ENCODE measurements at regions not wholly inside any gene's neighbourhood (a gene's known extent, or its start where the extent isn't known, plus 50 kb on each side); places are given as distances from the start of the nearest gene placed in this dataset.

DNA sequence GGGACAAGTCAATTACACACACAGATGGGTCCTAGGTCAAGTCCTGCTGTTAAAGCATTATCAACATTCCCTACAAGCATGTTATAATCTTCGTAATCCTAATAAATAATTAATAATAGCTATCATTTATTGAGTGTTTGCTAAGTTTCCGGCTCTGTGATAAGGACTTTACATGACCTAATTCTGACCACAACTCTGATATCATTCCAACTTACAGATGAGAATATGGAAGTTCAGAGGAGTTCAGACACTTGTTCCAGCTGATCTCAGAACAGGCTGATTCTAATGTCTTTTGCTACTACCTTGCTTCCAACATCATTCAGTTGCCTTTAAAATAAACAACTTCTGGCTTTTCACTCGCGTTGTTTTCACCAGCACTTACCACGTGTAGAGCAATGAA, 770.1 kb upstream of the CXADR start:
- no peak for DNase-seq (ENCODE audit: low read depth)
- TF ChIP-seq CTCF (conservative IDR thresholded peaks at IDR 0.05; ENCODE audit: low read length) = no peak
- no peak overlapping the region for H3K4me3 ChIP-seq (ENCODE audit: low read length)

- H3K4me3 ChIP-seq (ENCODE audit: low read length) = no peak overlapping the region
- no peak for DNase-seq (ENCODE audit: low read depth)
- TF ChIP-seq CTCF (conservative IDR thresholded peaks at IDR 0.05; ENCODE audit: low read length) = no peak
Observed at GRCh38 chr21:16743317-16743716, 769.5 kb upstream of the CXADR start.

DNA sequence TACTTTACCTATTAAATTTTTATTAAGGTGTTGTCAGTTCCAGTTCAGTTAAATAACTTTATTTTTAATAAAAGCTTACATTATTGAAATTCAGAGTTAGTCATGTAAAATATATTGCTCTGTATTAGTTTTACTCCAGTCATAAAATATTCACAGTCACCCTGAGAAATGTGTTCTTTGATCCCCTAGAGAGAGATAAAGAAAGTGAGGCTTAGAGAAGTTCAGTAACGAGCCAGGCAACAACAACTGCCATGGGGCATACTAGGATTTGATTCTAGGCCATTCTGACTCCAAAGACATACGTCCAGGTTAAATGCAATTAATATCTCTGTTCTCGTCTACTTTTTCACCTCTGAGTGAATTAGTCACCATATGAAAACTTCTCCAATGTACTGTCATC, 761.9 kb upstream of the CXADR start:
- DNase-seq (ENCODE audit: low read depth) = no peak
- no peak overlapping the region for H3K4me3 ChIP-seq (ENCODE audit: low read length)
- no peak for TF ChIP-seq CTCF (conservative IDR thresholded peaks at IDR 0.05; ENCODE audit: low read length)

DNA sequence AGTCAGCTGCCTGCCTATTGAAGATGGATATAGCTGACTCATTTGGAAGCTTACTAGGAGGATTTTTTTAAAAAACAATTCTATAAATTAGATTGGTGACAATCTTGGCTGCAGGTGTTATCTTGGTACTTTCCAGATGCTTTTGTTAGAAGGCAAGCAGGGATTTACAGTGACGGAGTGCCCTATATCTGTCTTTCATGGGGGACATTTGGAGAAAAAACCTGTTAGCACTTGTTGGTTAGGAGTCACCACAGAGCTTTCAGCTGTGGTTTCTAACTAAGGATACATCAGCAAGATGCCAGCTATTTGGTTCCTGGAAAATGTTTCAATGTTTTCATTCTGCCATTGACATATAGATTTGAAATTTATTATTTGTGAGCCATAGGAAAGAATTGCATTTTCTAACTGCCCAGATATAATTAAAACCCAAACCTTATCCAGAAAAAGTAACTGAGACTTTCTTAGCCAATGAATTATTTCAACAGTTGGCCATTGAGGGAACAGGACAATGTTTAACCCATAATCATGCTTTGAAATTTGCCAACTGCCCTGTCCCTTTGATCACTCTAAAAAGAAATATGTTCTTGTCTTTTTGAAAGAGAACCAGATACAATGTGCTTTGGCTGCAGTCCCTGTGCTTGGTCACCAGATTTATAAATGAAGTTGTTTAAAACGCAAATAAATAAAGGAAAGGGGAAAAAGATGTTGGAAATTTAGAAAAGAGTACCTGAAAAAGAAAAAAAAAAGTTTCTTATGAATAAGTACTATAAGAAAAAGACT, 761.0 kb upstream of the CXADR start:
- DNase-seq (ENCODE audit: low read depth) = no peak
- no peak overlapping the region for H3K4me3 ChIP-seq (ENCODE audit: low read length)
- no peak for TF ChIP-seq CTCF (conservative IDR thresholded peaks at IDR 0.05; ENCODE audit: low read length)

DNA sequence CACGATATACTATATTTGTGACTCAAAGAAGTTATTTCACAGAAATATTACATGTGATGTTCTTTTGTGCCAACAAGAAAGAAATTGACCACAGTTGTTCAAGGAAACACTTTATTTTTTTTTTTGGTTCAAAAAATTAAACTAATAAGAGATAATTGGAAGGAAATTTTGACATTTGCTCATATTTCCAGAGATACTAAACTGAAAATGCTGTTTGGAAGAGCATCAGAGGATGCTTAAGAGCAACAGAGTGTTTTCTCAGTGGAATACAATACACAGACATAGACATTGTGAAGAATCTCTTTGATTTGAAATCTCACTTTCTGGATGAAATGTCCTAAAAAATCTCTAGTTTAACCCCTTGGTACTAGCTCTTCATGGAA, 760.4 kb upstream of the CXADR start:
- DNase-seq (ENCODE audit: low read depth) = no peak
- H3K4me3 ChIP-seq (ENCODE audit: low read length) = no peak overlapping the region
- TF ChIP-seq CTCF (conservative IDR thresholded peaks at IDR 0.05; ENCODE audit: low read length) = no peak

GRCh38 chr21:16755061-16755460, 757.8 kb upstream of the CXADR start:
- TF ChIP-seq CTCF (conservative IDR thresholded peaks at IDR 0.05; ENCODE audit: low read length) = no peak
- no peak overlapping the region for H3K4me3 ChIP-seq (ENCODE audit: low read length)
- DNase-seq (ENCODE audit: low read depth) = no peak

- no peak for DNase-seq (ENCODE audit: low read depth)
- no peak for TF ChIP-seq CTCF (conservative IDR thresholded peaks at IDR 0.05; ENCODE audit: low read length)
- H3K4me3 ChIP-seq (ENCODE audit: low read length) = no peak overlapping the region
Observed at GRCh38 chr21:16767201-16767600, 745.6 kb upstream of the CXADR start.

All from AG10803 (cell line).